HG03460 (cell line): ENCODE measurements at regions not wholly inside any gene's neighbourhood (a gene's known extent, or its start where the extent isn't known, plus 50 kb on each side); places are given as distances from the start of the nearest gene placed in this dataset.
A peak's percentile ranks its signal among the peaks of the same experiment; 100 is the strongest.
"Not testable (repeated sequence)": the region's sequence is repeated elsewhere in the genome, so short reads cannot be mapped to it uniquely, and the experiment has no call there.

Experiments
- ATAC-seq: cut with Tn5 transposase; IDR thresholded peaks from one replicate; pipeline ENCODE4 v1.9.1; 2021; ENCODE audit not compliant: unreplicated experiment

GRCh38 chr1:149157409-149157808 is 54.1 kb upstream of the NBPF9 start:
- not testable (repeated sequence) for ATAC-seq

DNA sequence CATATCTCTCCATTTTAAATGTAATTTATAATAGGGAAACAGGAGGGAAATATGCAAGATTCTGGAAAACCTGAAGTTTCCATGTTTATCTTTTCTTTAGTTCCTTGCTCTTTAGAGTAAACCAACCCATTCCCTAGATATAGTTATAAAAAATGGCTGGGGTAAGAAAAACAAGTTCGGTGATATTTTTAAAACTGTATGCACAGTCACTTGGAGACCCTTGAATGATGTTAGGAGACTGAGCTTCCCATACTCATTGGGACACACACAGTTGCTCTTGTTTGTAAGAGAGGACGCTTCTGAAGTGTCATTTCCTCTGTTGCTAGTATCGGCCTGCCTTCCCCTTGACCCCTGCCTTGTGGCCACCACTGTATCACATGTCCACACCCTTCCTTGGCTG is 55.0 kb upstream of the NBPF9 start:
- not testable (repeated sequence) for ATAC-seq

DNA sequence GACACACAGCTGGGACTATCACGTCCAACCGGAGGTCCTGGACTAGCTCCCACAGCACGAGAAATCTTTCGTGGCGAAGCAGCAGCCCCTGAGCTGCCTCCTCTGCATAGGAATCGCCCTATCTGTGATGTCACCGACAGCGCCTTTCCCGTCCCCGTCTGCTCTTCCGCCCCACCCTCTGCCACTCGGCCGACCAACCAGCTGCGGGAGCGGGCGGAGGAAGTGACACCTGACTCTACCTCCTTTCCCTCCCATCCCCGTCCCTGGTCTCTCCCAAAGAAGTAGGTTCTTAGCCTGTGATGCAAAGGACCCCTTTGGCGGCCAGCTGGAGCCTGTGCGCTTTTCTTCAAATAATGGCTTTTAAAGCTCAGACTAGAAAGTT is 59.7 kb upstream of the NBPF9 start:
- peak; percentile 76 for ATAC-seq

- ATAC-seq: not testable (repeated sequence)
Observed at GRCh38 chr1:149174765-149175164, 71.4 kb upstream of the NBPF9 start.

DNA sequence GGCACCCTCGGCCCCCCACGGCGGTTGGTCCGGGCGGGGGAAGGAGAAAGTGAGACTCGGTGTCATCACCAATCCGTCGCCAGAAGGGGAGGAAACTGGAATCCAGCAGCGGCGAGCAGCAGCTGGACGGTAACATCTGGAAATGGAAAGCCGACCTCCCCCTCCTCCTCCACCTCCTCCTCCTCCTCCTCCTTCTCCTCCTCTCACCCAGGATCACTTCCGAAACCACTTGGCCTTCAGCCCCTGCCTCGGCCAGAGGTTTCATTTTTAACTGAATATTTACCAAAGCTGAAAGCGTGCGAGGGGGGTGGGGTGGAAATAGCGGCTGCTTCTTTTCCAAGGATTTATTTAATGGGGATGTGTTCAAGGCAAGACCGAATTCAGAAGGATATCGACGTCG is 72.5 kb upstream of the NBPF9 start:
- not testable (repeated sequence) for ATAC-seq

DNA sequence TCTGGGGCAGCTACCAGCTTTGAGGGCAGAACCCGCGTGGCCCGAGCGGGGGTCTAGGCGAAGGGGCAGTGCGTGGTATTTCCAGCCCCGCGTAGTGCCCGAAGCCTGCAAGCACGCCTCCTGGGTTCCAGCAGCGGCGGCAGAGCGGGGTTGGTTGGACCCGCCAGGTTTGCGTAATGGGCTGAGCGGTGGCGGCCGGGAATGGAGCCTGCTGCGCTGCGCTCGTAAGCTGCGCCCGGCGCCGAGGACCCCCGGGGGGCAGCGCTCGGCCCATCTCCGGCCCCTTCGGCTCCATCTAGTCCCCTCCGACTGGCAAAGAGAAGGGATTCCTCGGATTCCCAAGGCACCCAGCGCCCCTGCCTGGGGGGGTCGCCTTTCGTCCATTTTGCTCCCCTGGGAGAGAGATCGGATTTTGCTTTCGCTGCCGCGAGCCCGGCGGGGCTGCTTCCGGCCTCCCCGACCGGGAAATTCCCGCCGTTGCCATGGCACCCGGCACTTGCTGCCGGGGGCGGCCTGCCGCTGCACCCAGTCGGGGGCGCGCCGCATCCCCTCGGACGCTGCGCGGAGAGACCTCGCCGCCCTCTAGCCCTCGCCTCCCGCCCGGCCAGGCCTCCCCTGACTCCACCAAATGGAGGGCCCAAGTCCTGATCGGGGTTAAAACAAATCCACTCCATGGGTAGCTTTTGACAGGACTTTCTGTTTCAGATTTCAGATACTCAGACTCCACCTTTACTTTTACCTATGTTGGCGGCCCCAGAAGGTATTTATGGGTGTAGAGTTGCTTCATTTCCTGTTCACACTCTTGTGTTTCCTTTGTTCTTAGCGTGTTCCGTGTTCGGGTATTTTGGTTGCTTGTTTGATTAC is 73.3 kb upstream of the NBPF9 start:
- not testable (repeated sequence) for ATAC-seq

- ATAC-seq: not testable (repeated sequence)
Observed at GRCh38 chr1:149190742-149191141, 87.4 kb upstream of the NBPF9 start.

DNA sequence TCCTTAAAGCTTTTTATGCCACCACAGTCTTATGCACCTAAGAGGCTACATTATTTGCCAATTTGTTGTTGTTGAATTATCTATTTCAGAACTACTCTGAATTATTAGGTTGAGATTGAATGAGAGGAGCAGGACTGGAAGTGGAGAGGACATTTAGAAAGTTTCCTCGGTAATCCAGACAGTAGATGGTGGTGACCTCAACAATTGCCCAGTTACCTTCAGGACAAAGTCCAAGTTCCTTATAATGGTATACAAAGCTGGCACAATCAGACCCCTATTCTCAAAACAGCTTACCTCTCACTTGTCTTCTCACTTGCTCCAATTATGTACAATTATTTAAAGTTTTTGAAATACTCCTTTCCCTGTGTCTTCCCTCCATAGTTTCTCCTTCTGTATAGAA is 93.3 kb upstream of the NBPF9 start:
- ATAC-seq: not testable (repeated sequence)

- peak; percentile 85 for ATAC-seq
Observed at GRCh38 chr1:149200567-149200966, 97.2 kb upstream of the NBPF9 start.

DNA sequence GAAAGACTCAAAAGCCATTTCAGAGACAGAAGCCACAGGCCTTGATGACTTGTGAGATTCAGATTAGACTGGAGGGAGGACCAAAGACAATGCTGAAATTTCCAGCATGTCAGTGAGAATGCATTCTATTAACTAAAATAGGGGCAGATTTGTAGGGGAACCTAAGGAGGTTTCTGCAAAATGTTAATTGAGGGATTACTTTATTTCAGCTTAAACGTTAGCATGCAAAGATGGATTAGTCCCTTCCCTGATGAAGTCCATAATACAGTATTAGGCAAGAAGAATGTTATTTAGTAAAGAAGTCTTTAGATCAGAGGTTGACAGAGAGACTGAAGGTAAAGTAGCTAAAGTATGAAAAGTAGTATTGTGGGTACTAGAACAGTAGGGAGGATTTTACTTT is 98.9 kb upstream of the NBPF9 start:
- ATAC-seq: not testable (repeated sequence)

DNA sequence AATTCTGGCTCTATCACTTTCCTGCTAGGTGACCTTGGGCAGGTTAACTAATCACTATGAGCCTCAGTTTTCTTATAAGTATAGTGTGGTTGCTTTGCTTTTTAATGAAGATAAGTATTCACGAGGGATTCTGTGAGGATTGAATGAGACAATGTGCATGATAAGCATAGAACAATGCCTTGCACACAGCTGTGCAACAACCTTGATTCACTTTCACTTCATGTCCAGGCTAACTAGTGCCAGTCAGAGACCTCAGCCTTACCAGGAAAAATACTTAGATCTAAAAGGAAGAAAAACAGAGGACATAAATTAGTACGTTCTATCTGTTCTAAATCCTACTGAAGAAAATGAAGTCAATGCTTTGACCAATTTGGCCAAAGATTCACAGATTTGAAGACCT is 101.0 kb upstream of the NBPF9 start:
- ATAC-seq: not testable (repeated sequence)

DNA sequence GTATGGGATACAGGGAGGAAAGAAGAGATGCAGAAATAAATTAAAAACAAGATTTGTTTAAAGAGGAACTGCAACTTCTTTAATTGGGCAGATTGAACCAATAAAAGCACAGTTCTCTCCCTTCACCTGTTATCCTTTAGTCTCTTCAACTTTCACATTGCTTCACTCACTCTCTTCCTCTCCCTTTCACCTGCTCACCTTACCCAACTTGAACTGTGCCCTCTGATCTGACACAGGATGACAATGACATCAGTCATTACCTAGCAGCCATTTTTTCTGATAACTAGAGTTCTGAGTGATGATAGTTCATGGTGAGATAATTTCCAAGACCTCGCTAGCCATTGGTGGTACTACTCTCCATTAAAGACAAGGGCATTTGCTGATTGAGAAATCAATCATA is 105.5 kb upstream of the NBPF9 start:
- ATAC-seq: not testable (repeated sequence)

- ATAC-seq: peak; percentile 68
Observed at GRCh38 chr1:149211757-149212420, 108.5 kb upstream of the NBPF9 start.

- not testable (repeated sequence) for ATAC-seq
Observed at GRCh38 chr1:149212946-149213345, 109.6 kb upstream of the NBPF9 start.

DNA sequence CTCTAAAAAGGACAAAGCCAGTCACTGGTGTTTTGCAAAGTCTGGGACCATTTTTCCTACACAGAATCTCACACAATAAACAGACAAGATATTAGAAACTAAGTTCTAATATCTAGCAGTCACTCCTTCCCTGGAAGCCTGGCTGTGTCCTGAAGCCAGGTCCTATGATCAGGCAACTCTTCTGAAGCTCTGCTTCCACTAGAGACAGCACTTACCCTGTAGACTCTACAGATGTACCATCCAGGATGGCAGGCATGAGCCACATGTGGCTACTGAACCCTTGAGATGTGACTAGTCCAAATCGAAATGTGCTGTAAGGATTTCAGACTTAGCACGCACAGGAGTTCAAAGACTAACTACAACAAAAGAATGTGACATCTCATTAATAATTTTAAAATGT is 110.3 kb upstream of the NBPF9 start:
- ATAC-seq: not testable (repeated sequence)

- ATAC-seq: not testable (repeated sequence)
Observed at GRCh38 chr1:149218080-149218988, 115.0 kb upstream of the NBPF9 start.

DNA sequence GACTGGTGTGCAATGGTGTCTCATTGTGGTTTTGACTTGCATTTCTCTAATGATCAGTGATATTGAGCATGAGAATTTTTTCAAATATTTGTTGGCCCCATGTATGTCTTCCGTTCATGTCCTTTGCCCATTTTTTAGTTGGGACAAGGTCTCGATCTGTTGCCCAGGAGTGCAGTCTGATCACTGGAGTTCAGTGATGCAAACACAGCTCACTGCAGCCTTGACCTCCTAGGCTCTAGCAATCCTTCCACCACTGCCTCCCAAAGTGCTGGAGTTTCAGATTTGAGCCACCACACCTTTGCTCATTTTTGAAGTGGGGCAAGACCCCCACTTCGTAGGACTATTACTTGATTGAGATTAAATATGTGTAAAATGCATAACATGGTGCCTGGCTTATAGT is 116.2 kb upstream of the NBPF9 start:
- not testable (repeated sequence) for ATAC-seq

DNA sequence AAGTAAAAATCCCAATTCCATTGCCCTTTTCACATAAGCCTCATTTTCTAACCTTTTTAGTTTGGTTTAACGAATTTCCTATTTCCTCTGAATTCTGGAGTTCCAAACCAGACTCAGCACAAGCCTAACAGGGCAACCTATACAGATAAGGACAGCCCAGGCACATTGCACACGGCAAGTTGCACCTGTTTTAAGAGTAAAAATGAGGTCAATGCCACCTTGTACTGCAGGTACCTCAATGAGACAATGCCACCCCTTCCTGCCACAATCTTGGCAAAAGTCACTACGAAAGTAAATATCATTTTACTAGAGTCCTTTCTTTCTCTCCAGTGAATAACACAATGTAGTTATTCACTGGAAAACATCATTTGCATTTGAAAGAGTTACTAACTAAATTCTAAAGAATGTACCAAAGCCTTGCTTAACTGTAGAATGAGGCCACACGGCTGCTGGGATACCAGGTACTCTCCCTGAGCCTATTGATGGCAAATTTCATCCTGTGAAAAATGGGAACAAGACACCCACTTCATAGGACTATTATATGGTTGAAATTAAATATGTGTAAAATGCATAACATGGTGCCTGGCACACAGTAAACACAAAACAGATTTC is 117.2 kb upstream of the NBPF9 start:
- not testable (repeated sequence) for ATAC-seq

- not testable (repeated sequence) for ATAC-seq
Observed at GRCh38 chr1:149227933-149228665, 124.7 kb upstream of the NBPF9 start.
